ENCODE measurements at regions not wholly inside any gene's neighbourhood (a gene's known extent, or its start where the extent isn't known, plus 50 kb on each side); places are given as distances from the start of the nearest gene placed in this dataset.

DNA sequence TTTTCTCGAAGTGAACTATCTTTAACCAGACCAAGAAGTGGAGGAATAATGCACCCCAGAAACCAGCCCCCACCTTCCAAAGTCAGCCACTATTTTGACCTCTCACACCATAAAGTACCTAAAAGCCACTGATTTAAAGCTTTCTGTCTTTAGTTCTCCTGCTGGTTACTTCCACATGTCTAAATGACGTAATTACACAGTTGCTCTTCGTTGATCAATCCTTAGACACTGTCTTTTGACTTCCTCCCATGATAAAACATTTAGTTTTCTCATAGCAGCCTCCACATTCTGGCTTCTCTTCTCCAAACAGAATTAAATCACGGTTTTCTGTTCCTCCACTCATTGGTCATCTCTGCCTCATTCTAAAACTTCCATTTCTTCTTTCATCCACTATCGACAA is 294.4 kb upstream of the N4BP1 start:
- H3K9me3 ChIP-seq (ENCODE audit: control insufficient read depth in 1 of 2, insufficient read depth in 1 of 2, low read depth in 1 of 2, low read length in 2 of 2), result no peaks in the 10 kb centered on the region
- H3K27me3 ChIP-seq (ENCODE audit: insufficient read depth, low read length), result peaks cover 37% of the 10 kb centered on the region; the same call in 1 of the 2 replicates
- no peaks in the 10 kb centered on the region for H3K36me3 ChIP-seq (ENCODE audit: control insufficient read depth in 1 of 2, insufficient read depth in 2 of 2, low read length in 2 of 2)
- H3K27ac ChIP-seq (ENCODE audit: low read depth, low read length), result no peak overlapping the region
- no peak overlapping the region for H2AFZ ChIP-seq (ENCODE audit: low read depth, low read length, poor library complexity, severe bottlenecking)
- RAD21 ChIA-PET (ENCODE audit: low non-redundant PET in 1 of 2, low total read pairs in 2 of 2, uncharacterized antibody in 2 of 2, unreplicated experiment in 2 of 2), result no interaction called here
- no peaks in the 10 kb centered on the region for H3K4me1 ChIP-seq (ENCODE audit: control insufficient read depth in 1 of 2, insufficient read depth in 2 of 2, low read length in 2 of 2)
- CTCF ChIA-PET, result no interaction called here
- no peaks in the 10 kb centered on the region for H4K20me1 ChIP-seq (ENCODE audit: insufficient read depth)
- no peaks in the 10 kb centered on the region for H3K79me2 ChIP-seq (ENCODE audit: insufficient read depth, low read length)
- H3K4me3 ChIP-seq (replicated peaks in 1 of 2; ENCODE audit: low read depth in 1 of 2, low read length in 2 of 2), result no peak overlapping the region
- no peak overlapping the region for H3K9ac ChIP-seq (ENCODE audit: low read length)
- POLR2A ChIA-PET, result no interaction called here
- TF ChIP-seq RAD21 (IDR thresholded peaks at IDR 0.05; ENCODE audit: low read depth), result no peak
- TF ChIP-seq SP1 (IDR thresholded peaks at IDR 0.05; ENCODE audit: low read depth), result no peak
- TF ChIP-seq, protein P1, sequence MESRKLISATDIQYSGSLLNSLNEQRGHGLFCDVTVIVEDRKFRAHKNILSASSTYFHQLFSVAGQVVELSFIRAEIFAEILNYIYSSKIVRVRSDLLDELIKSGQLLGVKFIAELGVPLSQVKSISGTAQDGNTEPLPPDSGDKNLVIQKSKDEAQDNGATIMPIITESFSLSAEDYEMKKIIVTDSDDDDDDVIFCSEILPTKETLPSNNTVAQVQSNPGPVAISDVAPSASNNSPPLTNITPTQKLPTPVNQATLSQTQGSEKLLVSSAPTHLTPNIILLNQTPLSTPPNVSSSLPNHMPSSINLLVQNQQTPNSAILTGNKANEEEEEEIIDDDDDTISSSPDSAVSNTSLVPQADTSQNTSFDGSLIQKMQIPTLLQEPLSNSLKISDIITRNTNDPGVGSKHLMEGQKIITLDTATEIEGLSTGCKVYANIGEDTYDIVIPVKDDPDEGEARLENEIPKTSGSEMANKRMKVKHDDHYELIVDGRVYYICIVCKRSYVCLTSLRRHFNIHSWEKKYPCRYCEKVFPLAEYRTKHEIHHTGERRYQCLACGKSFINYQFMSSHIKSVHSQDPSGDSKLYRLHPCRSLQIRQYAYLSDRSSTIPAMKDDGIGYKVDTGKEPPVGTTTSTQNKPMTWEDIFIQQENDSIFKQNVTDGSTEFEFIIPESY (IDR thresholded peaks at IDR 0.05; ENCODE audit: extremely low read depth, insufficient replicate concordance, low read length), result no peak
- TF ChIP-seq JUND (IDR thresholded peaks at IDR 0.05), result no peak
- TF ChIP-seq FOSL1 (IDR thresholded peaks at IDR 0.05; ENCODE audit: low read depth), result no peak
- TF ChIP-seq TCF7L2 (IDR thresholded peaks at IDR 0.05; ENCODE audit: borderline replicate concordance, extremely low read depth, insufficient read depth, insufficient read length), result no peak
- BruUV-seq (replicated peaks), result no TSS peak
- intact Hi-C loops (cut with micrococcal nuclease), result loop anchor here (5.0 kb wide), 1 partner anchor 278 kb away; no protein-coding TSS in a partner anchor
- DNase-seq (ENCODE audit: low read depth, low spot score) (no peak), ATAC-seq (no peak)
- H3K4me2 ChIP-seq (ENCODE audit: low read length), result no peak overlapping the region
- H3K9me2 ChIP-seq (ENCODE audit: insufficient read depth), result no peaks in the 10 kb centered on the region

DNA sequence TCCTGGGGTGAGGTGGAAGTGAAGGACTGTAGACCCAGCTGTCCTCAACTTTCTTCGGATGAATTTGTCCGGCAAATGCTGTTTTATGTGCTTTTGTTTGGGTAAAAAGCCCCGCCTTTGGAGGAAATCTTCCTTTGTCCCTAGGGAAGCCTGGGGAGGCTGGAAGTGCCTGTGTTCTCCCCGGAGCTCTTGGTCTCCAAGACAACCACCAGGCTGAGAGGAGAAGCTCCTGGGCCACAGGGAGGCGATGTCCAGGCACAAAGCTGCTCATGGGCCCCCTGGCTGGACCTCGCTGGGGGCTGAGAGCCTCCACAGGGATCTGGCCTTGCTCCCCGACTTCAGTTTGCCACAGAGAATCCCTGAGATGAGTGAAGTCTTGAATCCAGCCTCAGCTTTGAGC is 293.1 kb upstream of the N4BP1 start:
- ATAC-seq, result no peak
- intact Hi-C loops (cut with micrococcal nuclease), result loop anchor here (5.0 kb wide), 1 partner anchor 279 kb away; no protein-coding TSS in a partner anchor
- H3K4me2 ChIP-seq (ENCODE audit: low read length), result no peak overlapping the region
- ChIA-PET POLR2A (no interaction called here), RAD21 (ENCODE audit: low non-redundant PET in 1 of 2, low total read pairs in 2 of 2, uncharacterized antibody in 2 of 2, unreplicated experiment in 2 of 2) (no interaction called here), CTCF (interaction anchor here (1.0 to 1.5 kb wide), 2 partner anchors 8 to 446 kb away, joined by 3 to 6 read pairs; no protein-coding TSS in a partner anchor)
- H3K27me3 ChIP-seq (ENCODE audit: insufficient read depth, low read length), result peaks cover 46% of the 10 kb centered on the region; the same call in 1 of the 2 replicates
- no peaks in the 10 kb centered on the region for H3K4me1 ChIP-seq (ENCODE audit: control insufficient read depth in 1 of 2, insufficient read depth in 2 of 2, low read length in 2 of 2)
- no peak for DNase-seq (ENCODE audit: low read depth, low spot score)
- no peaks in the 10 kb centered on the region for H3K36me3 ChIP-seq (ENCODE audit: control insufficient read depth in 1 of 2, insufficient read depth in 2 of 2, low read length in 2 of 2)
- no peak overlapping the region for H2AFZ ChIP-seq (ENCODE audit: low read depth, low read length, poor library complexity, severe bottlenecking)
- no peaks in the 10 kb centered on the region for H4K20me1 ChIP-seq (ENCODE audit: insufficient read depth)
- TF ChIP-seq, protein P2, sequence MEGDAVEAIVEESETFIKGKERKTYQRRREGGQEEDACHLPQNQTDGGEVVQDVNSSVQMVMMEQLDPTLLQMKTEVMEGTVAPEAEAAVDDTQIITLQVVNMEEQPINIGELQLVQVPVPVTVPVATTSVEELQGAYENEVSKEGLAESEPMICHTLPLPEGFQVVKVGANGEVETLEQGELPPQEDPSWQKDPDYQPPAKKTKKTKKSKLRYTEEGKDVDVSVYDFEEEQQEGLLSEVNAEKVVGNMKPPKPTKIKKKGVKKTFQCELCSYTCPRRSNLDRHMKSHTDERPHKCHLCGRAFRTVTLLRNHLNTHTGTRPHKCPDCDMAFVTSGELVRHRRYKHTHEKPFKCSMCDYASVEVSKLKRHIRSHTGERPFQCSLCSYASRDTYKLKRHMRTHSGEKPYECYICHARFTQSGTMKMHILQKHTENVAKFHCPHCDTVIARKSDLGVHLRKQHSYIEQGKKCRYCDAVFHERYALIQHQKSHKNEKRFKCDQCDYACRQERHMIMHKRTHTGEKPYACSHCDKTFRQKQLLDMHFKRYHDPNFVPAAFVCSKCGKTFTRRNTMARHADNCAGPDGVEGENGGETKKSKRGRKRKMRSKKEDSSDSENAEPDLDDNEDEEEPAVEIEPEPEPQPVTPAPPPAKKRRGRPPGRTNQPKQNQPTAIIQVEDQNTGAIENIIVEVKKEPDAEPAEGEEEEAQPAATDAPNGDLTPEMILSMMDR (IDR thresholded peaks at IDR 0.05 in 2 of 3, conservative IDR thresholded peaks at IDR 0.05 in 1 of 3; ENCODE audit: borderline replicate concordance in 1 of 3, insufficient read depth in 1 of 3, low read depth in 2 of 3, low read length in 2 of 3), result peak in 1 of 3 experiments; percentile 14; a peak in 1 of 6 replicates
- TF ChIP-seq, protein P3, sequence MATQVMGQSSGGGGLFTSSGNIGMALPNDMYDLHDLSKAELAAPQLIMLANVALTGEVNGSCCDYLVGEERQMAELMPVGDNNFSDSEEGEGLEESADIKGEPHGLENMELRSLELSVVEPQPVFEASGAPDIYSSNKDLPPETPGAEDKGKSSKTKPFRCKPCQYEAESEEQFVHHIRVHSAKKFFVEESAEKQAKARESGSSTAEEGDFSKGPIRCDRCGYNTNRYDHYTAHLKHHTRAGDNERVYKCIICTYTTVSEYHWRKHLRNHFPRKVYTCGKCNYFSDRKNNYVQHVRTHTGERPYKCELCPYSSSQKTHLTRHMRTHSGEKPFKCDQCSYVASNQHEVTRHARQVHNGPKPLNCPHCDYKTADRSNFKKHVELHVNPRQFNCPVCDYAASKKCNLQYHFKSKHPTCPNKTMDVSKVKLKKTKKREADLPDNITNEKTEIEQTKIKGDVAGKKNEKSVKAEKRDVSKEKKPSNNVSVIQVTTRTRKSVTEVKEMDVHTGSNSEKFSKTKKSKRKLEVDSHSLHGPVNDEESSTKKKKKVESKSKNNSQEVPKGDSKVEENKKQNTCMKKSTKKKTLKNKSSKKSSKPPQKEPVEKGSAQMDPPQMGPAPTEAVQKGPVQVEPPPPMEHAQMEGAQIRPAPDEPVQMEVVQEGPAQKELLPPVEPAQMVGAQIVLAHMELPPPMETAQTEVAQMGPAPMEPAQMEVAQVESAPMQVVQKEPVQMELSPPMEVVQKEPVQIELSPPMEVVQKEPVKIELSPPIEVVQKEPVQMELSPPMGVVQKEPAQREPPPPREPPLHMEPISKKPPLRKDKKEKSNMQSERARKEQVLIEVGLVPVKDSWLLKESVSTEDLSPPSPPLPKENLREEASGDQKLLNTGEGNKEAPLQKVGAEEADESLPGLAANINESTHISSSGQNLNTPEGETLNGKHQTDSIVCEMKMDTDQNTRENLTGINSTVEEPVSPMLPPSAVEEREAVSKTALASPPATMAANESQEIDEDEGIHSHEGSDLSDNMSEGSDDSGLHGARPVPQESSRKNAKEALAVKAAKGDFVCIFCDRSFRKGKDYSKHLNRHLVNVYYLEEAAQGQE (IDR thresholded peaks at IDR 0.05; ENCODE audit: low read depth), result no peak
- no peak overlapping the region for H3K9ac ChIP-seq (ENCODE audit: low read length)
- no peaks in the 10 kb centered on the region for H3K79me2 ChIP-seq (ENCODE audit: insufficient read depth, low read length)
- no peaks in the 10 kb centered on the region for H3K9me3 ChIP-seq (ENCODE audit: control insufficient read depth in 1 of 2, insufficient read depth in 1 of 2, low read depth in 1 of 2, low read length in 2 of 2)
- H3K9me2 ChIP-seq (ENCODE audit: insufficient read depth), result no peaks in the 10 kb centered on the region
- no peak overlapping the region for H3K4me3 ChIP-seq (replicated peaks in 1 of 2; ENCODE audit: low read depth in 1 of 2, low read length in 2 of 2)
- no peak overlapping the region for H3K27ac ChIP-seq (ENCODE audit: low read depth, low read length)
- no TSS peak for BruUV-seq (replicated peaks)
